WTC11 (cell line): ENCODE measurements at regions not wholly inside any gene's neighbourhood (a gene's known extent, or its start where the extent isn't known, plus 50 kb on each side); places are given as distances from the start of the nearest gene placed in this dataset.

Source experiments
- ATAC-seq: fragments of 200-7000 bp; cut with Tn5 transposase; 2 replicates; pipeline ENCODE4 v1.10.0; 2021; ENCODE audit warnings: mild to moderate bottlenecking, moderate library complexity
- CTCF ChIA-PET: fragments of 300-600 bp; sonication (Branson Sonifier 250); formaldehyde crosslinking; loops from one replicate; lab custom pipeline; 2021; ENCODE audit warnings: antibody characterized with exemption; lab: Charles Lee
- POLR2A ChIA-PET: fragments of 350-600 bp; sonication (Branson Sonifier 250); formaldehyde crosslinking; loops from one replicate; lab custom pipeline; 2021; ENCODE audit warnings: antibody characterized with exemption; lab: Charles Lee
- DNase-seq: peaks from one replicate; pipeline ENCODE4 v3.0.0; 2021; ENCODE audit warnings: low spot score
- H3K27ac Mint-ChIP-seq: 2 replicates; pipeline ENCODE4 v1.8.0; 2021; ENCODE audit warnings: mixed read lengths
- H3K27me3 Mint-ChIP-seq: 2 replicates; pipeline ENCODE4 v1.8.0; 2021; ENCODE audit warnings: low read depth, mild to moderate bottlenecking, moderate library complexity, mixed read lengths
- H3K36me3 Mint-ChIP-seq: 2 replicates; pipeline ENCODE4 v1.8.0; 2021; ENCODE audit warnings: mixed read lengths
- H3K4me1 Mint-ChIP-seq: 2 replicates; pipeline ENCODE4 v1.8.0; 2022; ENCODE audit warnings: mixed read lengths
- H3K4me3 Mint-ChIP-seq: 2 replicates; pipeline ENCODE4 v1.8.0; 2021; ENCODE audit warnings: mild to moderate bottlenecking, moderate library complexity, mixed read lengths
- H3K9me3 Mint-ChIP-seq: 2 replicates; pipeline ENCODE4 v1.8.0; 2021; ENCODE audit warnings: mixed read lengths
- CBFB ChIP-seq: sonication (generic); formaldehyde crosslinking; IDR thresholded peaks from 2 replicates; pipeline ENCODE4 v1.8.1; 2022; ENCODE audit warnings: mild to moderate bottlenecking, low read depth, missing genetic modification reagents
- CDX4 ChIP-seq: fragments of 250-450 bp; sonication (Bioruptor Pico); IDR thresholded peaks from 2 replicates; pipeline ENCODE4 v1.9.0; 2021; ENCODE audit warnings: moderate library complexity, mild to moderate bottlenecking, inconsistent platforms, borderline replicate concordance
- CTCF ChIP-seq: fragments of 200-600 bp; IDR thresholded peaks from 2 replicates; pipeline ENCODE4 v1.8.0; 2022; ENCODE audit warnings: antibody characterized with exemption
- E2F1 ChIP-seq: sonication (generic); formaldehyde crosslinking; IDR thresholded peaks from 2 replicates; pipeline ENCODE4 v1.8.0; 2022; ENCODE audit warnings: mild to moderate bottlenecking, missing genetic modification reagents
- E2F5 ChIP-seq: sonication (generic); formaldehyde crosslinking; IDR thresholded peaks from 2 replicates; pipeline ENCODE4 v1.8.1; 2022; ENCODE audit warnings: mild to moderate bottlenecking, moderate library complexity, missing genetic modification reagents
- EMX1 ChIP-seq: fragments of 250-450 bp; sonication (Bioruptor Pico); IDR thresholded peaks from 2 replicates; pipeline ENCODE4 v1.8.0; 2021; ENCODE audit warnings: mild to moderate bottlenecking
- KAT7 ChIP-seq: sonication (generic); formaldehyde crosslinking; IDR thresholded peaks from 2 replicates; pipeline ENCODE4 v1.8.1; 2023; ENCODE audit warnings: missing genetic modification reagents, mild to moderate bottlenecking, borderline replicate concordance
- MXD4 ChIP-seq: fragments of 250-450 bp; sonication (Bioruptor Pico); IDR thresholded peaks from 2 replicates; pipeline ENCODE4 v1.8.0; 2021; ENCODE audit warnings: mild to moderate bottlenecking, moderate library complexity, borderline replicate concordance
- NR2C2 ChIP-seq: sonication (generic); formaldehyde crosslinking; IDR thresholded peaks from 2 replicates; pipeline ENCODE4 v1.8.0; 2022; ENCODE audit warnings: mild to moderate bottlenecking, missing genetic modification reagents
- OVOL2 ChIP-seq: fragments of 250-450 bp; sonication (Bioruptor Pico); IDR thresholded peaks from 2 replicates; pipeline ENCODE4 v1.9.0; 2021; ENCODE audit warnings: mild to moderate bottlenecking, borderline replicate concordance
- SMAD4 ChIP-seq: sonication (generic); formaldehyde crosslinking; IDR thresholded peaks from 2 replicates; pipeline ENCODE4 v1.8.0; 2022; ENCODE audit warnings: mild to moderate bottlenecking, missing genetic modification reagents
- STAT6 ChIP-seq: sonication (generic); formaldehyde crosslinking; conservative IDR thresholded peaks from 2 replicates; pipeline ENCODE4 v1.8.1; 2023; ENCODE audit warnings: mild to moderate bottlenecking, low read depth, missing genetic modification reagents, moderate library complexity
- TCF7 ChIP-seq: sonication (generic); formaldehyde crosslinking; IDR thresholded peaks from 2 replicates; pipeline ENCODE4 v1.8.0; 2022; ENCODE audit warnings: mild to moderate bottlenecking, low read depth, missing genetic modification reagents, moderate library complexity
- TP53 ChIP-seq: sonication (generic); formaldehyde crosslinking; IDR thresholded peaks from 2 replicates; pipeline ENCODE4 v1.8.1; 2023; ENCODE audit warnings: mild to moderate bottlenecking, missing genetic modification reagents
- ZBTB21 ChIP-seq: sonication (generic); formaldehyde crosslinking; IDR thresholded peaks from 2 replicates; pipeline ENCODE4 v1.8.1; 2023; ENCODE audit warnings: mild to moderate bottlenecking, missing genetic modification reagents, borderline replicate concordance
- ZBTB43 ChIP-seq: sonication (generic); formaldehyde crosslinking; IDR thresholded peaks from 2 replicates; pipeline ENCODE4 v1.8.1; 2023; ENCODE audit warnings: mild to moderate bottlenecking, missing genetic modification reagents
- ZNF138 ChIP-seq: sonication (generic); formaldehyde crosslinking; conservative IDR thresholded peaks from 2 replicates; pipeline ENCODE4 v1.8.1; 2022; ENCODE audit warnings: mild to moderate bottlenecking, moderate library complexity, missing genetic modification reagents
- ZNF219 ChIP-seq: sonication (generic); formaldehyde crosslinking; IDR thresholded peaks from 2 replicates; pipeline ENCODE4 v1.8.0; 2023; ENCODE audit warnings: missing genetic modification reagents, mild to moderate bottlenecking, borderline replicate concordance
- ZNF281 ChIP-seq: sonication (generic); formaldehyde crosslinking; IDR thresholded peaks from 2 replicates; pipeline ENCODE4 v1.8.0; 2023; ENCODE audit warnings: mild to moderate bottlenecking, missing genetic modification reagents
- ZNF317 ChIP-seq: sonication (generic); formaldehyde crosslinking; IDR thresholded peaks from 2 replicates; pipeline ENCODE4 v1.8.1; 2023; ENCODE audit warnings: low read depth, mild to moderate bottlenecking, moderate library complexity, missing genetic modification reagents, borderline replicate concordance

GRCh38 chrX:43238461-43238945 lies 417.6 kb upstream of the MAOA start:
- TF ChIP-seq ZBTB43: no peak
- TF ChIP-seq OVOL2 (CRISPR knock-in tag): no peak
- TF ChIP-seq NR2C2: no peak
- TF ChIP-seq ZBTB21 (CRISPR knock-in tag): no peak
- TF ChIP-seq SMAD4: no peak
- TF ChIP-seq ZNF138: no peak
- TF ChIP-seq E2F5 (CRISPR knock-in tag): no peak
- TF ChIP-seq CTCF: no peak
- TF ChIP-seq ZNF281: no peak
- no peak for TF ChIP-seq CDX4 (CRISPR knock-in tag)
- no peak for TF ChIP-seq TP53 (CRISPR knock-in tag)
- TF ChIP-seq TCF7 (CRISPR knock-in tag): no peak
- no peak for TF ChIP-seq KAT7 (CRISPR knock-in tag)
- no peak for TF ChIP-seq EMX1 (CRISPR knock-in tag)
- no peaks in the 10 kb centered on the region for H3K36me3 Mint-ChIP-seq
- ChIA-PET CTCF (no interaction called here), POLR2A (interaction anchor here (0.6 kb wide), 1 partner anchor 1655 kb away, joined by 3 read pairs; no protein-coding TSS in a partner anchor)
- no peak for ATAC-seq
- H3K9me3 Mint-ChIP-seq: no peaks in the 10 kb centered on the region
- DNase-seq: no peak
- H3K27me3 Mint-ChIP-seq: no peaks in the 10 kb centered on the region; the same call in 1 of the 2 replicates
- no peak overlapping the region for H3K27ac Mint-ChIP-seq
- 0 out of 2 replicates have a peak, but pooled peaks cover 3% of the 10 kb centered on the region for H3K4me1 Mint-ChIP-seq
- H3K4me3 Mint-ChIP-seq: no peak overlapping the region

GRCh38 chrX:43239356-43239755 lies 416.7 kb upstream of the MAOA start:
- ATAC-seq (no peak), DNase-seq (no peak)
- TF ChIP-seq ZNF317 (CRISPR knock-in tag) (no peak), STAT6 (CRISPR knock-in tag) (no peak), ZNF219 (CRISPR knock-in tag) (no peak), MXD4 (no peak), E2F1 (CRISPR knock-in tag) (no peak), CBFB (CRISPR knock-in tag) (no peak)
- no peaks in the 10 kb centered on the region for H3K9me3 Mint-ChIP-seq
- H3K4me3 Mint-ChIP-seq: no peak overlapping the region
- H3K27me3 Mint-ChIP-seq: no peaks in the 10 kb centered on the region; the same call in 1 of the 2 replicates
- no peak overlapping the region for H3K27ac Mint-ChIP-seq
- H3K36me3 Mint-ChIP-seq: no peaks in the 10 kb centered on the region
- ChIA-PET CTCF (no interaction called here), POLR2A (no interaction called here)
- 0 out of 2 replicates have a peak, but pooled peaks cover 3% of the 10 kb centered on the region for H3K4me1 Mint-ChIP-seq
